SH-SY5Y (cell line): ENCODE measurements at regions not wholly inside any gene's neighbourhood (a gene's known extent, or its start where the extent isn't known, plus 50 kb on each side); places are given as distances from the start of the nearest gene placed in this dataset.

Experiments
- GATA2 ChIP-seq: IDR thresholded peaks from 2 replicates; pipeline ENCODE4 v1.6.1; 2011; ENCODE audit warnings: mild to moderate bottlenecking, low read depth, low read length
- GATA3 ChIP-seq: IDR thresholded peaks from 2 replicates; pipeline ENCODE4 v1.6.1; 2011; ENCODE audit warnings: low read depth, mild to moderate bottlenecking, low read length, moderate library complexity

DNA sequence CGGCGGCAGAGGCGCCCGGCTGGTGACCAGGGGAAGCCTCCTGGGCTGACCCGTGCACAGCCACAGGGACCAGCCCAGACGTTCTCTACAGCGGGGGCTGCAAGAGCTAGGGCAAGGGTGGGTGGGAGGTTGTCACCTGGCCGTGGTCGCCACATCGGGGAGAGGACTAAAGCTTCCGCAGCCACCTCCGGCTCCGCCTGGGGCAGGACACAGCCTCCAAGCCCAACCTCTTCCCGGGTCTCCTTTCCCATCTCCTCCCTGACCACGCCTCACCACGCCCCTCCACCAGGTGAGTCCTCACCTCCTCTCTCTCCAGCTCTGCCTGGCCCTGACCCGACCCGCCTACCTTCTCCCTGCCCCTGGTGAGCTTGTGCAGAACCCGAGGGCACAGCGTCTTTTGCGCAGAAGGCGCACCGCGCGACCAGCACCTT, 75.9 kb upstream of the LMO1 start:
- TF ChIP-seq GATA2 (no peak), GATA3 (no peak)
